CD4-positive, CD25-positive, alpha-beta regulatory T cell (primary cell): ENCODE measurements at regions not wholly inside any gene's neighbourhood (a gene's known extent, or its start where the extent isn't known, plus 50 kb on each side); places are given as distances from the start of the nearest gene placed in this dataset.

ENCODE experiments used
- ATAC-seq, 2 donors: fragments of 150-1000 bp; cut with Tn5 transposase; one replicate each; pipeline ENCODE4 v1.10.0; 2021; ENCODE audit warnings: low read depth in 2 of 2, moderate number of reproducible peaks in 2 of 2, moderate library complexity in 1 of 2
- DNase-seq, 3 donors: peaks; one replicate each; pipeline versions ENCODE4 v3.0.0 to v3.0.0-alpha.2; 2012 to 2022; ENCODE audit warnings: mixed read lengths in 1 of 3
- H3K27ac ChIP-seq: one replicate; pipeline ENCODE4 v1.7.0; 2013; ENCODE audit warnings: mild to moderate bottlenecking, low read length; ENCODE audit not compliant: insufficient read depth, poor library complexity, severe bottlenecking
- H3K27me3 ChIP-seq: one replicate; pipeline ENCODE4 v1.7.0; 2013; ENCODE audit warnings: low read length; ENCODE audit not compliant: control insufficient read depth, insufficient read depth
- H3K36me3 ChIP-seq: one replicate; pipeline ENCODE4 v1.7.0; 2013; ENCODE audit warnings: mild to moderate bottlenecking, low read length, moderate library complexity; ENCODE audit not compliant: control insufficient read depth, insufficient read depth
- H3K4me1 ChIP-seq: 2 replicates; pipeline ENCODE4 v1.7.0; 2013; ENCODE audit warnings: mild to moderate bottlenecking, low read length; ENCODE audit not compliant: insufficient read depth, control insufficient read depth, poor library complexity, severe bottlenecking
- H3K4me3 ChIP-seq: one replicate; pipeline ENCODE4 v1.7.0; 2013; ENCODE audit warnings: low read depth, mild to moderate bottlenecking, low read length, moderate library complexity
- H3K9me3 ChIP-seq, 2 experiments: 1 replicate in 1 of 2; 2 replicates in 1 of 2; pipeline ENCODE4 v1.7.0; 2013; ENCODE audit warnings: low read length in 2 of 2, mild to moderate bottlenecking in 1 of 2, moderate library complexity in 1 of 2; ENCODE audit not compliant: control insufficient read depth in 2 of 2
- H3K27ac Mint-ChIP-seq, 3 donors: one replicate each; pipeline ENCODE4 v1.8.0; 2020 to 2022; ENCODE audit warnings: mild to moderate bottlenecking in 3 of 3, mixed read lengths in 3 of 3, moderate library complexity in 2 of 3
- H3K27me3 Mint-ChIP-seq: one replicate; pipeline ENCODE4 v1.8.0; 2022; ENCODE audit warnings: mild to moderate bottlenecking, mixed read lengths
- H3K36me3 Mint-ChIP-seq: one replicate; pipeline ENCODE4 v1.8.0; 2020; ENCODE audit warnings: mixed read lengths
- H3K4me1 Mint-ChIP-seq, 4 donors: one replicate each; pipeline ENCODE4 v1.8.0; 2020 to 2022; ENCODE audit warnings: mixed read lengths in 4 of 4, mild to moderate bottlenecking in 1 of 4
- H3K4me3 Mint-ChIP-seq, 4 donors: one replicate each; pipeline ENCODE4 v1.8.0; 2020 to 2022; ENCODE audit warnings: mild to moderate bottlenecking in 4 of 4, mixed read lengths in 4 of 4, moderate library complexity in 3 of 4
- H3K9me3 Mint-ChIP-seq, 7 donors: one replicate each; pipeline ENCODE4 v1.8.0; 2020 to 2022; ENCODE audit warnings: mixed read lengths in 7 of 7, mild to moderate bottlenecking in 3 of 7, moderate library complexity in 2 of 7

DNA sequence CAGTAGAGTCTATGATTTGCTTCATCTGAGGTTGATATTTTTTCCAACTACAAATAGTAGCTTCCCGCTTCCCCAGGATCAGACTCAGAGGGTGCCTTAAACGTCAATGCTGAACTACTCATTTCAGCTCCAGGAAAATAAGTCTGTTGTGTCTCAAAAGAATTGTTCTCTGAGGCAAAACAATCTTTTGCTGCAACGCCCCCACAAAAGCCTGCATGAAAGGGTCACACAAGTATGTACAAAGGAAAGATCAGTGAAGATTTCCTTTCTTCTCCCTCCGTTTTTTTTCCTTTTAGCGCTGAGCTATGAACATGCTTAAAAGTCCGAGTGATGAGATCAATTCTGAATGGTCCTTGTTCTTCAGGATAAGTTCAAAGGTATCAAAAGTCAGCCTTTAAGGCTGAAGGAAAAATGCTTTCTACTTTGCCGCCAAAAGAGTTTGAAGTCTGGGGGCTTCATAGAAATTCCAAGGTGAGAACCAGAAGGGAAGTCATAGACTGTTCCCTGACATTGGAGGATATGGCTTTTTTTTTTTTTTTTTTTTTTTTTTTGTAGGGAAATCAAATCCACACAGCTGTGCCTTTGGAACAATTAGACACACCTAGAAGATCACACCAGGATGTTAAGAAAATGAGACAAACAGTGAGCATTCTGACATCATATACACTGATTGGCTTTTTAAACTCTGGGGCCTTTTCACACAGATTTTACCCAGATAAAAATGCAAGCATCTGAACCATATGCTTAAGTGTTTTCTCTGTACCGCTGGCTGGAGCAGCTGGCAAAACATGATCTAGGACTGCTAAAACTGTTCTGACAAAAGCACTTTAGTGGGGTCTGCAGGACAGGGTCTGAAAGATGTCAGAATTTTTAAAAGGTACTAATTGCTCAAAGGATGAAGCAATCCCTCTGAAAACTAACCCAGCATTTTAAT, 329.3 kb downstream of the ENC1 start:
- Mint-ChIP-seq H3K4me3 (no peak overlapping the region), H3K36me3 (no peaks in the 10 kb centered on the region), H3K27ac (no peak overlapping the region), H3K27me3 (peaks cover 5% of the 10 kb centered on the region), H3K9me3 (peaks cover 0 to 2% (median 0%) of the 10 kb centered on the region in 7 donors), H3K4me1 (no peaks in the 10 kb centered on the region)
- peaks cover 10% of the 10 kb centered on the region for H3K27me3 ChIP-seq
- DNase-seq, result no peak
- no peak overlapping the region for H3K27ac ChIP-seq
- H3K9me3 ChIP-seq, result no peaks in the 10 kb centered on the region
- H3K36me3 ChIP-seq, result no peaks in the 10 kb centered on the region
- no peak overlapping the region for H3K4me3 ChIP-seq
- ATAC-seq, result no peak
- no peaks in the 10 kb centered on the region for H3K4me1 ChIP-seq

GRCh38 chr5:74310386-74310785, 330.1 kb downstream of the ENC1 start:
- Histone ChIP-seq H3K36me3 (no peaks in the 10 kb centered on the region), H3K9me3 (no peaks in the 10 kb centered on the region), H3K27ac (no peak overlapping the region), H3K4me1 (no peaks in the 10 kb centered on the region), H3K27me3 (peaks cover 10% of the 10 kb centered on the region), H3K4me3 (no peak overlapping the region)
- Mint-ChIP-seq H3K27me3 (peaks cover 5% of the 10 kb centered on the region), H3K36me3 (no peaks in the 10 kb centered on the region), H3K4me3 (no peak overlapping the region), H3K9me3 (peaks cover 0 to 2% (median 0%) of the 10 kb centered on the region in 7 donors), H3K27ac (no peak overlapping the region), H3K4me1 (no peaks in the 10 kb centered on the region)
- no peak for ATAC-seq
- no peak for DNase-seq

GRCh38 chr5:74309050-74309449, 331.5 kb downstream of the ENC1 start:
- Mint-ChIP-seq H3K9me3 (peaks cover 0 to 2% (median 0%) of the 10 kb centered on the region in 7 donors), H3K27ac (no peak overlapping the region)
- H3K4me3 ChIP-seq, result no peak overlapping the region

GRCh38 chr5:74306845-74307244, 333.7 kb downstream of the ENC1 start:
- no peaks in the 10 kb centered on the region for H3K9me3 ChIP-seq
- no peak overlapping the region for H3K27ac ChIP-seq
- H3K9me3 Mint-ChIP-seq, result no peaks in the 10 kb centered on the region
- H3K36me3 Mint-ChIP-seq, result no peaks in the 10 kb centered on the region
- H3K4me3 ChIP-seq, result no peak overlapping the region
- H3K36me3 ChIP-seq, result no peaks in the 10 kb centered on the region
- ATAC-seq (no peak), DNase-seq (no peak)
- peaks cover 3% of the 10 kb centered on the region for H3K27me3 ChIP-seq
- peaks cover under 1% of the 10 kb centered on the region for H3K27me3 Mint-ChIP-seq
- no peak overlapping the region for H3K4me3 Mint-ChIP-seq
- H3K4me1 ChIP-seq, result no peaks in the 10 kb centered on the region
- H3K4me1 Mint-ChIP-seq, result no peaks in the 10 kb centered on the region
- H3K27ac Mint-ChIP-seq, result no peak overlapping the region

More at GRCh38 chr5:74309050-74309449, 331.5 kb downstream of the ENC1 start:
- Histone ChIP-seq H3K36me3 (no peaks in the 10 kb centered on the region), H3K4me1 (no peaks in the 10 kb centered on the region), H3K27ac (no peak overlapping the region), H3K27me3 (peaks cover 10% of the 10 kb centered on the region), H3K9me3 (no peaks in the 10 kb centered on the region)
- Mint-ChIP-seq H3K4me3 (no peak overlapping the region), H3K4me1 (no peaks in the 10 kb centered on the region), H3K36me3 (no peaks in the 10 kb centered on the region), H3K27me3 (peaks cover 5% of the 10 kb centered on the region)
- DNase-seq, result no peak
- no peak for ATAC-seq

- Mint-ChIP-seq H3K36me3 (no peaks in the 10 kb centered on the region), H3K4me1 (no peaks in the 10 kb centered on the region), H3K9me3 (peaks cover 0 to 4% (median 0%) of the 10 kb centered on the region in 7 donors), H3K27me3 (peaks cover 5% of the 10 kb centered on the region), H3K27ac (no peak overlapping the region), H3K4me3 (no peak overlapping the region)
- Histone ChIP-seq H3K4me3 (no peak overlapping the region), H3K9me3 (no peaks in the 10 kb centered on the region), H3K36me3 (no peaks in the 10 kb centered on the region), H3K27me3 (no peaks in the 10 kb centered on the region), H3K27ac (no peak overlapping the region), H3K4me1 (no peaks in the 10 kb centered on the region)
- DNase-seq (no peak), ATAC-seq (no peak)
Measured at GRCh38 chr5:74304536-74304935, 336.0 kb downstream of the ENC1 start.

DNA sequence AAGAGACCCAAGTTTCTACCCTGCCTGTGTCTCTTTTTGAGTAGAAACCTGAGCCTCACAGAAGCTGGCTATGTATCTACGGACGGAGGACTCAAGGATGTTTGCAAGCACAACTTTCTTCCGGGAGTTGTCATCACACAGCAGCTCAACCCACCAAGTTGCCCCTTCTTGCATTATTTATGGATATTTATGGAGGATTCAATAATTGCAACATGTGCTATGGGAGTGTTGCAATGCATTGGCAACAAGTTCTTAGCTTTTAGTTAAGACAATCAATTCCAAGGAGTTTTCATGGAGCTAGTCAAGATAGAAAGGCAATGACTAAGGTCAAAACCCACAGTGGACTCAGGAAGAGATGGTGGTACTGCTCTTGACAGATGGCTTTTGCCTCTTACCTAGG, 336.9 kb downstream of the ENC1 start:
- H3K27me3 ChIP-seq, result no peaks in the 10 kb centered on the region

GRCh38 chr5:74301576-74301975, 339.0 kb downstream of the ENC1 start:
- no peak for ATAC-seq
- Mint-ChIP-seq H3K27ac (no peak overlapping the region), H3K36me3 (no peaks in the 10 kb centered on the region), H3K4me3 (no peak overlapping the region), H3K9me3 (peaks cover 0 to 4% (median 0%) of the 10 kb centered on the region in 7 donors), H3K27me3 (peaks cover 5% of the 10 kb centered on the region), H3K4me1 (no peaks in the 10 kb centered on the region)
- Histone ChIP-seq H3K4me3 (no peak overlapping the region), H3K27me3 (no peaks in the 10 kb centered on the region), H3K27ac (no peak overlapping the region), H3K36me3 (no peaks in the 10 kb centered on the region), H3K4me1 (no peaks in the 10 kb centered on the region), H3K9me3 (no peaks in the 10 kb centered on the region)
- DNase-seq, result no peak

More for the DNA sequence above, 336.9 kb downstream of the ENC1 start:
- Mint-ChIP-seq H3K9me3 (peaks cover 0 to 4% (median 0%) of the 10 kb centered on the region in 7 donors), H3K27ac (no peak overlapping the region), H3K4me3 (no peak overlapping the region), H3K4me1 (no peaks in the 10 kb centered on the region), H3K36me3 (no peaks in the 10 kb centered on the region), H3K27me3 (peaks cover 5% of the 10 kb centered on the region)
- H3K9me3 ChIP-seq, result no peaks in the 10 kb centered on the region
- no peak overlapping the region for H3K4me3 ChIP-seq
- H3K36me3 ChIP-seq, result no peaks in the 10 kb centered on the region
- DNase-seq (no peak), ATAC-seq (no peak)
- H3K4me1 ChIP-seq, result no peaks in the 10 kb centered on the region
- no peak overlapping the region for H3K27ac ChIP-seq
